Thyroid gland (tissue), 4 donors: ENCODE measurements at regions not wholly inside any gene's neighbourhood (a gene's known extent, or its start where the extent isn't known, plus 50 kb on each side); places are given as distances from the start of the nearest gene placed in this dataset.

Source experiments
- DNase-seq, 2 donors: peaks; one replicate each; pipeline ENCODE4 v3.0.0-alpha.2; 2019
- H3K27ac ChIP-seq, 3 donors: fragments of 200-600 bp; sonication (generic); 1 replicate in 2 of 3; 2 replicates in 1 of 3; pipeline ENCODE4 v1.5.1; 2016 to 2019; ENCODE audit warnings: mild to moderate bottlenecking in 1 of 3, moderate library complexity in 1 of 3
- H3K27me3 ChIP-seq: fragments of 200-600 bp; sonication (generic); one replicate; pipeline ENCODE4 v1.5.1; 2019
- H3K36me3 ChIP-seq, 2 donors: fragments of 200-600 bp; sonication (generic); one replicate each; pipeline ENCODE4 v1.5.1; 2016 to 2019
- H3K4me1 ChIP-seq, 2 donors: fragments of 200-600 bp; sonication (generic); one replicate each; pipeline ENCODE4 v1.5.1; 2017 to 2019
- H3K4me3 ChIP-seq, 3 donors: fragments of 200-600 bp; sonication (generic); replicated peaks in 1 of 3; 1 replicate in 2 of 3; 2 replicates in 1 of 3; pipeline ENCODE4 v1.5.1; 2016; ENCODE audit warnings: mild to moderate bottlenecking in 1 of 3
- H3K9me3 ChIP-seq: fragments of 200-600 bp; sonication (generic); one replicate; pipeline ENCODE4 v1.5.1; 2017
- CTCF ChIP-seq, 6 experiments: fragments of 200-600 bp in 3 of 6; fragments of 450-650 bp in 3 of 6; sonication (generic) in 3 of 6; IDR thresholded peaks; one replicate each; pipeline ENCODE4 v1.5.1; 2016 to 2019; ENCODE audit warnings: antibody characterized with exemption in 6 of 6, mild to moderate bottlenecking in 2 of 6, inconsistent platforms in 1 of 6, moderate library complexity in 1 of 6
- POLR2A ChIP-seq, 2 donors: fragments of 450-650 bp; IDR thresholded peaks; one replicate each; pipeline ENCODE4 v1.6.1; 2017; ENCODE audit warnings: antibody characterized with exemption in 2 of 2, mild to moderate bottlenecking in 2 of 2, moderate library complexity in 1 of 2
- WGBS, 2 donors: methylation state at CpG; one replicate each; pipeline ENCODE4 v1.1.5; 2017; 5-methylcytosine and 5-hydroxymethylcytosine counted together
- intact Hi-C: fragments of 100-400 bp; cut with DNase I; formaldehyde crosslinking; loops from one replicate; pipeline ENCODE4 v1.15.1; 2023

GRCh38 chr10:36345175-36345533 is 703.1 kb upstream of the FZD8 start:
- TF ChIP-seq POLR2A (IDR thresholded peaks at IDR 0.05) = no peak
- no peak for TF ChIP-seq CTCF (IDR thresholded peaks at IDR 0.05)
- Histone ChIP-seq H3K27me3 (no peaks in the 10 kb centered on the region), H3K9me3 (no peaks in the 10 kb centered on the region), H3K4me3 (no peak overlapping the region), H3K27ac (no peak overlapping the region), H3K4me1 (no peaks in the 10 kb centered on the region), H3K36me3 (no peaks in the 10 kb centered on the region)
- DNase-seq = no peak
- 80 to 97% methylated on average over 1 of the region's 1 CpG for WGBS, 2 donors
- intact Hi-C loops = no loop called here

GRCh38 chr10:36344240-36345174 is 702.4 kb upstream of the FZD8 start:
- WGBS, 2 donors = 71 to 76% methylated on average over 6 of the region's 6 CpGs
- TF ChIP-seq POLR2A (IDR thresholded peaks at IDR 0.05) = no peak
- TF ChIP-seq CTCF (IDR thresholded peaks at IDR 0.05) = no peak
- Histone ChIP-seq H3K36me3 (no peaks in the 10 kb centered on the region), H3K27me3 (no peaks in the 10 kb centered on the region), H3K27ac (no peak overlapping the region), H3K4me3 (no peak overlapping the region), H3K4me1 (no peaks in the 10 kb centered on the region), H3K9me3 (no peaks in the 10 kb centered on the region)
- intact Hi-C loops = no loop called here
- DNase-seq = no peak

DNA sequence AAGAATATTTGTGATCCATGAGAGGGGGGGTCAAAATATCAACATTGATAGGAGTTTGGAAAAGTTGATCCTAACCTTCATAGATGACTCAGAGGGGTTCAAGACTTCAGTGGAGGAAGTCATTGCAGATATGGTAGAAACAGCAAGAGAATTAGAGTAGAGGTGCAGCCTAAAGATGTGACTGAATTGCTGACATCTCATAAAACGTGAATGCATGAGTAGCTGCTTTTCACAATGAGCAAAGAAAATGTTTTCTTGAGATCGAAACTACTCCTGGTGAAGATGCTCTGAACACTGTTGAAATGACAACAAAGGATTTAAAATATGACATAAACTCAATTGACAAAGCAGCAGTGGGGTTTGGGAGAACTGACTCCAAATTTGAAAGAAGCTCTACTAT is 700.7 kb upstream of the FZD8 start:
- H3K4me3 ChIP-seq = no peak overlapping the region
- 79 to 94% methylated on average over 2 of the region's 2 CpGs for WGBS, 2 donors
- TF ChIP-seq CTCF (IDR thresholded peaks at IDR 0.05) = no peak
- no peak for TF ChIP-seq POLR2A (IDR thresholded peaks at IDR 0.05)
- no peaks in the 10 kb centered on the region for H3K9me3 ChIP-seq
- H3K27ac ChIP-seq = no peak overlapping the region
- no peaks in the 10 kb centered on the region for H3K36me3 ChIP-seq
- no peak for DNase-seq
- intact Hi-C loops = no loop called here
- no peaks in the 10 kb centered on the region for H3K4me1 ChIP-seq
- no peaks in the 10 kb centered on the region for H3K27me3 ChIP-seq

GRCh38 chr10:36341471-36341870 is 699.4 kb upstream of the FZD8 start:
- 83 to 98% methylated on average over 1 of the region's 1 CpG for WGBS, 2 donors
- no peaks in the 10 kb centered on the region for H3K36me3 ChIP-seq
- DNase-seq = no peak
- intact Hi-C loops = no loop called here
- H3K9me3 ChIP-seq = no peaks in the 10 kb centered on the region
- TF ChIP-seq CTCF (IDR thresholded peaks at IDR 0.05) (no peak), POLR2A (IDR thresholded peaks at IDR 0.05) (no peak)
- H3K4me1 ChIP-seq = no peaks in the 10 kb centered on the region
- H3K4me3 ChIP-seq = no peak overlapping the region
- H3K27me3 ChIP-seq = no peaks in the 10 kb centered on the region
- H3K27ac ChIP-seq = no peak overlapping the region

- TF ChIP-seq CTCF (IDR thresholded peaks at IDR 0.05) (no peak), POLR2A (IDR thresholded peaks at IDR 0.05) (no peak)
- no peak overlapping the region for H3K27ac ChIP-seq
- H3K36me3 ChIP-seq = no peaks in the 10 kb centered on the region
- H3K4me1 ChIP-seq = peaks cover 16 to 21% of the 10 kb centered on the region in 2 donors
- H3K9me3 ChIP-seq = no peaks in the 10 kb centered on the region
- WGBS, 2 donors = 95 to 96% methylated on average over 2 of the region's 2 CpGs
- no peak overlapping the region for H3K4me3 ChIP-seq
- intact Hi-C loops = no loop called here
- no peaks in the 10 kb centered on the region for H3K27me3 ChIP-seq
- DNase-seq = no peak
Observed at GRCh38 chr10:36336315-36336714, 694.2 kb upstream of the FZD8 start.
